K562 (cell line): ENCODE measurements at regions not wholly inside any gene's neighbourhood (a gene's known extent, or its start where the extent isn't known, plus 50 kb on each side); places are given as distances from the start of the nearest gene placed in this dataset.

Source experiments
- GMEB1 ChIP-seq: fragments of 250-450 bp; sonication (Bioruptor Pico); IDR thresholded peaks from 2 replicates; pipeline ENCODE4 v1.4.0; 2020; ENCODE audit warnings: mild to moderate bottlenecking
- JUN ChIP-seq, 2 experiments: sonication (generic) in 1 of 2; formaldehyde crosslinking in 1 of 2; IDR thresholded peaks; 2 replicates each; pipeline versions ENCODE4 v1.6.1 to v1.8.0; 2012 to 2022; ENCODE audit warnings: borderline replicate concordance in 2 of 2, mild to moderate bottlenecking in 2 of 2, improper control_type of control experiment in 1 of 2, low read depth in 1 of 2, low read length in 1 of 2, missing genetic modification reagents in 1 of 2
- KLF10 ChIP-seq: fragments of 250-450 bp; sonication (Bioruptor Pico); IDR thresholded peaks from 2 replicates; pipeline ENCODE4 v1.6.1; 2021; ENCODE audit warnings: matching md5 sums
- RBM14 ChIP-seq: fragments of 200-400 bp; formaldehyde crosslinking; IDR thresholded peaks from 2 replicates; pipeline ENCODE4 v1.6.1; 2018; ENCODE audit warnings: low read depth, mild to moderate bottlenecking, low read length, moderate library complexity, borderline replicate concordance; ENCODE audit not compliant: insufficient read depth
- SMARCC2 ChIP-seq: fragments of 450-650 bp; IDR thresholded peaks from 2 replicates; pipeline ENCODE4 v1.6.1; 2017; ENCODE audit warnings: antibody characterized with exemption, moderate library complexity, mild to moderate bottlenecking, low read depth
- ZBTB9 ChIP-seq: fragments of 450-650 bp; formaldehyde crosslinking; IDR thresholded peaks from 2 replicates; pipeline ENCODE4 v1.4.0; 2020; ENCODE audit warnings: mild to moderate bottlenecking, moderate library complexity
- ZSCAN32 ChIP-seq: fragments of 450-650 bp; formaldehyde crosslinking; IDR thresholded peaks from 2 replicates; pipeline ENCODE4 v1.4.0; 2020; ENCODE audit warnings: mild to moderate bottlenecking, moderate library complexity

- no peak for TF ChIP-seq GMEB1 (CRISPR knock-in tag)
- no peak for TF ChIP-seq SMARCC2
- TF ChIP-seq KLF10 (CRISPR knock-in tag), result no peak
- no peak for TF ChIP-seq ZSCAN32 (CRISPR knock-in tag)
- TF ChIP-seq JUN (IDR thresholded peaks at IDR 0.05; ENCODE audit: borderline replicate concordance, low read depth, low read length), result no peak
- no peak for TF ChIP-seq JUN (CRISPR knock-in tag; IDR thresholded peaks at IDR 0.05; ENCODE audit: borderline replicate concordance)
- TF ChIP-seq RBM14, result no peak
- TF ChIP-seq ZBTB9 (CRISPR knock-in tag), result no peak
These were observed 212.1 kb upstream of the KLF14 start (continued) for GRCh38 chr7:130946114-130946513.
